ENCODE measurements at regions not wholly inside any gene's neighbourhood (a gene's known extent, or its start where the extent isn't known, plus 50 kb on each side); places are given as distances from the start of the nearest gene placed in this dataset.

DNA sequence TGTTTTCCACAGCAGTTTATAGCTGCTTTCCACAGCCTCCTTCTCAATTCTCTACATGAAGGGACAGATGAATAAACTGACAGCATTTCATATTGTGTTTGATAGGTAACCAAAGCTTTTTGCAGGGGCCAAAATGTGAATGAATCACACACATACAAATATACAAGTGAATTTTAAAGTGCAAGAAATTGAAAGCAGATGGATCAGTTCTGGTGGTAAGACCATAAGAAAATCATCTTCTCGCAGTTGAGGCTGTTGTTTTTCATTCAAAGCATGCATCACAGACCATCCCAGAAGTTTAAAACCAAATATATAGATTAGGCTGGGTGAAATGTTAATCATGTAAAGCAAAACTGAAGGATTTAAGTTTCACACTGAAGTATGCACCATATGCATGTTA is 1569.4 kb downstream of the PCDH9 start:
- TF ChIP-seq, protein P1, sequence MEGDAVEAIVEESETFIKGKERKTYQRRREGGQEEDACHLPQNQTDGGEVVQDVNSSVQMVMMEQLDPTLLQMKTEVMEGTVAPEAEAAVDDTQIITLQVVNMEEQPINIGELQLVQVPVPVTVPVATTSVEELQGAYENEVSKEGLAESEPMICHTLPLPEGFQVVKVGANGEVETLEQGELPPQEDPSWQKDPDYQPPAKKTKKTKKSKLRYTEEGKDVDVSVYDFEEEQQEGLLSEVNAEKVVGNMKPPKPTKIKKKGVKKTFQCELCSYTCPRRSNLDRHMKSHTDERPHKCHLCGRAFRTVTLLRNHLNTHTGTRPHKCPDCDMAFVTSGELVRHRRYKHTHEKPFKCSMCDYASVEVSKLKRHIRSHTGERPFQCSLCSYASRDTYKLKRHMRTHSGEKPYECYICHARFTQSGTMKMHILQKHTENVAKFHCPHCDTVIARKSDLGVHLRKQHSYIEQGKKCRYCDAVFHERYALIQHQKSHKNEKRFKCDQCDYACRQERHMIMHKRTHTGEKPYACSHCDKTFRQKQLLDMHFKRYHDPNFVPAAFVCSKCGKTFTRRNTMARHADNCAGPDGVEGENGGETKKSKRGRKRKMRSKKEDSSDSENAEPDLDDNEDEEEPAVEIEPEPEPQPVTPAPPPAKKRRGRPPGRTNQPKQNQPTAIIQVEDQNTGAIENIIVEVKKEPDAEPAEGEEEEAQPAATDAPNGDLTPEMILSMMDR (IDR thresholded peaks at IDR 0.05) = no peak
- Histone ChIP-seq H3K27ac (no peak overlapping the region), H3K36me3 (no peaks in the 10 kb centered on the region), H3K4me1 (no peaks in the 10 kb centered on the region), H3K27me3 (no peaks in the 10 kb centered on the region), H3K4me3 (no peak overlapping the region), H3K9me3 (no peaks in the 10 kb centered on the region)
- whole genome bisulfite sequencing, 2 donors = 84 to 89% methylated on average over 1 of the region's 1 CpG
- DNase-seq (ENCODE audit: low spot score in 2 of 2) = no peak

DNA sequence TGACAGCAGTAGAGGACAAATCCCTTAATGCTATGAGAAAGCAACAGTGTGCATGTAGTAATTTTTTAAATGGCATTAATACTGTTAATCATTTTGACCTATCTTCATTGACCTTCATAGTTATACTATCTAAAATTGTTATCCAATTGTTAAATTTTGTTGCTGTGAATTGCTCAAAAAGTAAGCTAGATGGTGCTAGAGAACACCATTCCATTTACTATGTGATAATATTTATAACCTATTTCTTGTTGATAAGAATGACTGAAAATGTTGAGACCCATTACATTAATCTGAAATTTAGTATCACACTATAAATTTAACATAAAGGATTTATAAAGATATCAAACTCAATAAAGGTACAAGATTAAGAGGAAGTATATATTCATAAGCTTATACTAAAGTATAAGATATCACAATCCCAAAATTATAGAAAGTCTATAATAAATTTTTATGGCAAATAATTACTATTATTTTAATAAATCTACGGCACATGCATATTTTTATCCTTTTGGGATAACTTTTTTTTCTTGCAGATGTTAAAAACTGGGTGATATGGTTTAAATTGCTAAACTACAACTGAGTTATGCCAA is 1573.3 kb downstream of the PCDH9 start:
- TF ChIP-seq EP300 (IDR thresholded peaks at IDR 0.05) (no peak), POLR2A (IDR thresholded peaks at IDR 0.05) (no peak)
- TF ChIP-seq, protein P1 (IDR thresholded peaks at IDR 0.05) = peak in 4 of 5 experiments; percentile 9 to 55 (median 22)
- Histone ChIP-seq H3K27ac (no peak overlapping the region), H3K4me1 (no peaks in the 10 kb centered on the region), H3K9me3 (no peaks in the 10 kb centered on the region), H3K36me3 (no peaks in the 10 kb centered on the region), H3K27me3 (no peaks in the 10 kb centered on the region), H3K4me3 (no peak overlapping the region)
- WGBS, 2 donors = 69 to 71% methylated on average over 1 of the region's 1 CpG
- DNase-seq (ENCODE audit: low spot score in 2 of 2) = no peak

DNA sequence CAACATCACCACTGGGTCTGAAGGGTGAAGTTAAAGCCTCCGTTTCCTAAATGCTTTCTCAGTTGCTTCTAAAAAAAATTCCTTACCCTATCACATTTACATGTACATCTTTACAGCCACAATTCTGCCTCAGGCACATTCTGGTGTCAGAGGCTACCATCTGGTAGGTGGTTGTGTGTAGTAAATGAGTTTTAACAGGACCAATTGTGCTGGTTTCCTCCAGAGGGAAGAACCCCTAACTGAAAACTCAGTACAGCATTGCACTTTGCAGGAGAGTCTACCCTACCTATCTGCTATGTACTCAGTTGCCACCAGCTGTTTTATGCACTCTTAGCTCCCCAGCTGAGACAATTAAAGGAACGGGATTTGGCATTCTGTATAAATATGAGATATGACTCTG is 1576.5 kb downstream of the PCDH9 start:
- 39 to 50% methylated on average over 2 of the region's 2 CpGs for WGBS, 2 donors
- Histone ChIP-seq H3K4me3 (no peak overlapping the region), H3K4me1 (no peaks in the 10 kb centered on the region), H3K36me3 (no peaks in the 10 kb centered on the region), H3K27me3 (no peaks in the 10 kb centered on the region), H3K27ac (no peak overlapping the region), H3K9me3 (no peaks in the 10 kb centered on the region)
- no peak for TF ChIP-seq POLR2A (IDR thresholded peaks at IDR 0.05)
- TF ChIP-seq EP300 (IDR thresholded peaks at IDR 0.05) = no peak
- TF ChIP-seq, protein P1 (IDR thresholded peaks at IDR 0.05) = no peak
- no peak for DNase-seq (ENCODE audit: low spot score in 2 of 2)

DNA sequence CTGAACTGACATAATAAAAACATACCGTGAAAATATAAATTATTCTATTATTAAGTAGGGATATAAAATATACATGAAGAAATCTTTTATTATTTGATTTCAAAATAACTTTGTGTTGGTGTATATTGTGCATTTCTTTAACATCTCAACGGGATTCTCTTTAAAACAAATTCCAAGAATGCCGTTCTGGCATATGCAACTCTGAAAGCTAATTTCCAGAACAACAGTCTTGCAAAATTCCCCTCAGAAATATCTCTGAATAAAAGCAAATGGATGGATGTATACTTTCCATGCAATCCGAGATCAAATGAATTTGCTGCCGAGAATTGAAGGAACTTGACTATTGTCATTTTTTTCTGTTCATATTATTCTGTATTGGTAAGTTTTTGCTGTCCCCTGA is 1579.8 kb downstream of the PCDH9 start:
- Histone ChIP-seq H3K9me3 (no peaks in the 10 kb centered on the region), H3K4me1 (no peaks in the 10 kb centered on the region), H3K36me3 (no peaks in the 10 kb centered on the region), H3K4me3 (no peak overlapping the region), H3K27ac (no peak overlapping the region), H3K27me3 (no peaks in the 10 kb centered on the region)
- DNase-seq (ENCODE audit: low spot score in 2 of 2) = no peak
- no peak for TF ChIP-seq POLR2A (IDR thresholded peaks at IDR 0.05)
- no peak for TF ChIP-seq EP300 (IDR thresholded peaks at IDR 0.05)
- TF ChIP-seq, protein P1 (IDR thresholded peaks at IDR 0.05) = no peak
- WGBS, 2 donors = 42 to 43% methylated on average over 5 of the region's 5 CpGs

DNA sequence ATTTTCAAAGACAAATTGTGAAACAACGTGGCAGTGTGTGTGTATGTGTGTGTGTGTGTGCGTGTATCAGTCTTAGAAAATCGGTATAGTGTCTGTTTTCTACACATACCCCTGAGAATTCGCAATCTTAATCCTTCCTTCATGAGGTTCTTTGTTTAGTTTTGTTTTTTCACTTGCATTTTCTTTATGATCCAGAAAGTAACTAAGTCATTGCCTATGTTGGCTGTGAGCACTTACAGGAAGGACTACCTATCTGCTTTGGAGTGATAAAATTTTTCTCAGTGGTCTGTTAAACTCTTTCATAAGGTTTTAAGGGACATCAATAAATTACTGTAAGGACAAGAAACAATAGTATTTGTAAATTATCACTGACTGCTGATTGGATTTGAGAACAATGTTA is 1587.1 kb downstream of the PCDH9 start:
- no peak overlapping the region for H3K27ac ChIP-seq
- WGBS, 2 donors = 77 to 80% methylated on average over 4 of the region's 4 CpGs
- no peak for DNase-seq (ENCODE audit: low spot score in 2 of 2)
- H3K9me3 ChIP-seq = no peaks in the 10 kb centered on the region
- H3K27me3 ChIP-seq = no peaks in the 10 kb centered on the region
- TF ChIP-seq EP300 (IDR thresholded peaks at IDR 0.05) = no peak
- H3K36me3 ChIP-seq = no peaks in the 10 kb centered on the region
- no peak overlapping the region for H3K4me3 ChIP-seq
- no peaks in the 10 kb centered on the region for H3K4me1 ChIP-seq

DNA sequence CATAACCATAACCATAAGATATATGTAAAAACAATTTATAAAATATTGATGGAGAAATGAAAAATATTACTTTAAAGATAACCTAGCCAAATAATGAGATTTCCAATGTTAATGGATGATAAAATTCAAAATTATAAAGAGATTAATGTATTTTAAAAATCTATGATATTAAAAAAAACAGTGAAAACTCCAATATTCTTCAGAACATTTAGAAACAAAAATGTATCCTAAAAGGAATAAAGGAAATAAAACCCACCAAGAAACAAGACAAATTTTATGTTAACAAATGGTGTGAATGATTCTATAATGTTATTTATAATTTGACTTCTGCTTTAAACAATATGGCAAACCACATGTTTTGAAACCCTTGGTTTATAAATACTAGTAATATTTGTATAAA is 1587.8 kb downstream of the PCDH9 start:
- no peak for DNase-seq (ENCODE audit: low spot score in 2 of 2)
- Histone ChIP-seq H3K27me3 (no peaks in the 10 kb centered on the region), H3K36me3 (no peaks in the 10 kb centered on the region), H3K27ac (no peak overlapping the region), H3K9me3 (no peaks in the 10 kb centered on the region), H3K4me1 (no peaks in the 10 kb centered on the region), H3K4me3 (no peak overlapping the region)
- no peak for TF ChIP-seq POLR2A (IDR thresholded peaks at IDR 0.05)
- no peak for TF ChIP-seq EP300 (IDR thresholded peaks at IDR 0.05)
